ENCODE measurements at regions not wholly inside any gene's neighbourhood (a gene's known extent, or its start where the extent isn't known, plus 50 kb on each side); places are given as distances from the start of the nearest gene placed in this dataset.

GRCh38 chr13:84491952-84492351 is 609.7 kb upstream of the SLITRK1 start:
- no peak for DNase-seq

- DNase-seq, result no peak
Measured at GRCh38 chr13:84487752-84488151, 605.5 kb upstream of the SLITRK1 start.

GRCh38 chr13:84481958-84482357 is 599.7 kb upstream of the SLITRK1 start:
- DNase-seq, result no peak

- no peak for DNase-seq
Measured at GRCh38 chr13:84479656-84480055, 597.4 kb upstream of the SLITRK1 start.

- no peak for DNase-seq
Measured at GRCh38 chr13:84470528-84470927, 588.3 kb upstream of the SLITRK1 start.

GRCh38 chr13:84466461-84466860 is 584.2 kb upstream of the SLITRK1 start:
- DNase-seq, result no peak

GRCh38 chr13:84460989-84461388 is 578.7 kb upstream of the SLITRK1 start:
- DNase-seq, result no peak

GRCh38 chr13:84455143-84455905 is 573.0 kb upstream of the SLITRK1 start:
- DNase-seq, result no peak

- no peak for DNase-seq
Measured at GRCh38 chr13:84447640-84447978, 565.3 kb upstream of the SLITRK1 start.

- peak; percentile 62 for DNase-seq
Measured at GRCh38 chr13:84446972-84447639, 564.8 kb upstream of the SLITRK1 start.

- DNase-seq, result no peak
Measured at GRCh38 chr13:84445776-84446175, 563.5 kb upstream of the SLITRK1 start.

GRCh38 chr13:84443463-84443862 is 561.2 kb upstream of the SLITRK1 start:
- DNase-seq, result no peak

GRCh38 chr13:84439108-84439507 is 556.8 kb upstream of the SLITRK1 start:
- DNase-seq, result no peak

- DNase-seq, result no peak
Measured at GRCh38 chr13:84433024-84433423, 550.8 kb upstream of the SLITRK1 start.

GRCh38 chr13:84431646-84432045 is 549.4 kb upstream of the SLITRK1 start:
- DNase-seq, result no peak

GRCh38 chr13:84430446-84430845 is 548.2 kb upstream of the SLITRK1 start:
- peak; percentile 12 for DNase-seq

GRCh38 chr13:84430015-84430414 is 547.7 kb upstream of the SLITRK1 start:
- DNase-seq, result no peak

- DNase-seq, result no peak
Measured at GRCh38 chr13:84418041-84418440, 535.8 kb upstream of the SLITRK1 start.

- no peak for DNase-seq
Measured at GRCh38 chr13:84417416-84417815, 535.1 kb upstream of the SLITRK1 start.

GRCh38 chr13:84413016-84413415 is 530.7 kb upstream of the SLITRK1 start:
- peak; percentile 12 for DNase-seq

GRCh38 chr13:84405286-84405685 is 523.0 kb upstream of the SLITRK1 start:
- no peak for DNase-seq

- no peak for DNase-seq
Measured at GRCh38 chr13:84400706-84401105, 518.4 kb upstream of the SLITRK1 start.

- DNase-seq, result no peak
Measured at GRCh38 chr13:84399320-84400085, 517.2 kb upstream of the SLITRK1 start.

Measured in NCI-H146 (cell line).